ENCODE measurements at regions not wholly inside any gene's neighbourhood (a gene's known extent, or its start where the extent isn't known, plus 50 kb on each side); places are given as distances from the start of the nearest gene placed in this dataset.

GRCh38 chr4:19944251-19944650, 307.5 kb upstream of the SLIT2 start:
- intact Hi-C loops (cut with micrococcal nuclease; ENCODE audit: unreplicated experiment), result no loop called here
- BruUV-seq (replicated peaks), result no TSS peak
- no peaks in the 10 kb centered on the region for H3K4me1 ChIP-seq (ENCODE audit: control insufficient read depth, insufficient read depth, low read length)

GRCh38 chr4:19941434-19941833, 310.3 kb upstream of the SLIT2 start:
- no peak for TF ChIP-seq REST (IDR thresholded peaks at IDR 0.05; ENCODE audit: insufficient read depth in 1 of 2, low read depth in 2 of 2, low read length in 1 of 2)
- no peak for TF ChIP-seq TCF7L2 (IDR thresholded peaks at IDR 0.05; ENCODE audit: low read depth, low read length)
- no peak for TF ChIP-seq SIN3A (IDR thresholded peaks at IDR 0.05; ENCODE audit: borderline replicate concordance, insufficient read depth, low read depth, low read length)
- no peak for TF ChIP-seq CTCF (IDR thresholded peaks at IDR 0.05)
- TF ChIP-seq POLR2AphosphoS5 (IDR thresholded peaks at IDR 0.05; ENCODE audit: low read depth, low read length), result no peak

More at GRCh38 chr4:19944251-19944650, 307.5 kb upstream of the SLIT2 start:
- Histone ChIP-seq H3K9me3 (ENCODE audit: control insufficient read depth, insufficient read depth, low read depth, low read length) (no peaks in the 10 kb centered on the region), H3K27me3 (ENCODE audit: control insufficient read depth, insufficient read depth, low read length) (no peaks in the 10 kb centered on the region), H3K4me3 (ENCODE audit: low read depth in 2 of 2, low read length in 2 of 2) (no peak overlapping the region), H3K36me3 (ENCODE audit: control insufficient read depth, insufficient read depth, low read length) (no peaks in the 10 kb centered on the region), H3K27ac (ENCODE audit: low read length) (no peak overlapping the region)
- ATAC-seq (no peak), DNase-seq (ENCODE audit: low read depth, low spot score) (no peak)
- CTCF ChIA-PET, result no interaction called here
- POLR2A ChIA-PET, result no interaction called here
- in situ Hi-C loops (cut with HindIII; ENCODE audit: low pct_unique_long_range_greater_than_20kb, low sequenced_read_pairs), result no loop called here
- TF ChIP-seq CTCF (IDR thresholded peaks at IDR 0.05), result no peak
- no peak for TF ChIP-seq POLR2AphosphoS5 (IDR thresholded peaks at IDR 0.05; ENCODE audit: low read depth, low read length)
- no peak for TF ChIP-seq REST (IDR thresholded peaks at IDR 0.05; ENCODE audit: insufficient read depth in 1 of 2, low read depth in 2 of 2, low read length in 1 of 2)
- TF ChIP-seq TCF7L2 (IDR thresholded peaks at IDR 0.05; ENCODE audit: low read depth, low read length), result no peak
- TF ChIP-seq SIN3A (IDR thresholded peaks at IDR 0.05; ENCODE audit: borderline replicate concordance, insufficient read depth, low read depth, low read length), result no peak

More at GRCh38 chr4:19941434-19941833, 310.3 kb upstream of the SLIT2 start:
- H3K9me3 ChIP-seq (ENCODE audit: control insufficient read depth, insufficient read depth, low read depth, low read length), result no peaks in the 10 kb centered on the region
- no peak for ATAC-seq
- intact Hi-C loops (cut with micrococcal nuclease; ENCODE audit: unreplicated experiment), result no loop called here
- in situ Hi-C loops (cut with HindIII; ENCODE audit: low pct_unique_long_range_greater_than_20kb, low sequenced_read_pairs), result no loop called here
- no peak overlapping the region for H3K4me3 ChIP-seq (ENCODE audit: low read depth in 2 of 2, low read length in 2 of 2)
- H3K36me3 ChIP-seq (ENCODE audit: control insufficient read depth, insufficient read depth, low read length), result no peaks in the 10 kb centered on the region
- ChIA-PET CTCF (no interaction called here), POLR2A (interaction anchor here (0.7 kb wide), 1 partner anchor 383 kb away, joined by 6 read pairs; no protein-coding TSS in a partner anchor)
- H3K27me3 ChIP-seq (ENCODE audit: control insufficient read depth, insufficient read depth, low read length), result no peaks in the 10 kb centered on the region
- no peak overlapping the region for H3K27ac ChIP-seq (ENCODE audit: low read length)
- BruUV-seq (replicated peaks), result no TSS peak
- DNase-seq (ENCODE audit: low read depth, low spot score), result no peak
- H3K4me1 ChIP-seq (ENCODE audit: control insufficient read depth, insufficient read depth, low read length), result no peaks in the 10 kb centered on the region

Measured in Panc1 (cell line).